ENCODE measurements at regions not wholly inside any gene's neighbourhood (a gene's known extent, or its start where the extent isn't known, plus 50 kb on each side); places are given as distances from the start of the nearest gene placed in this dataset.
"Not testable (repeated sequence)": the region's sequence is repeated elsewhere in the genome, so short reads cannot be mapped to it uniquely, and the experiment has no call there.

DNA sequence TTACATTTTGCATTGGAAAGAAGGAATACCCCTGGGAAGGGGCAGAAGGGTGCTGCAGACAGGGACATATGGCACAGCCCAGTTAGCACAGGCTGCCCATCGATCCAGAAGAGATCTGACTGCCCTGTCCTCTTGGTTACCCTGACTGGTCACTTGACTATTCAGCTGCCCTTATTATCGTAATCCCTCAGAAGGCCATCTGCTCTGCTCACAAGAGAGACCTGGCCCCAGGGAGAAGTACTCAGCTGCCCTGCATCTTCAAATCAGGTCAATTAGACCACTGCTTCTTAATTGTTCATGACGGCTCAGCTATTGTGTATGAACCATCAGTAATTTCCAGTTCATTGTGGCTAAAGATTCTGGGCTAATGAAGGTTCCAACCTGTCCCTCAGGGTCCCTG, 345.0 kb downstream of the TLE1 start:
- no peak for DNase-seq (ENCODE audit: low read depth)

DNA sequence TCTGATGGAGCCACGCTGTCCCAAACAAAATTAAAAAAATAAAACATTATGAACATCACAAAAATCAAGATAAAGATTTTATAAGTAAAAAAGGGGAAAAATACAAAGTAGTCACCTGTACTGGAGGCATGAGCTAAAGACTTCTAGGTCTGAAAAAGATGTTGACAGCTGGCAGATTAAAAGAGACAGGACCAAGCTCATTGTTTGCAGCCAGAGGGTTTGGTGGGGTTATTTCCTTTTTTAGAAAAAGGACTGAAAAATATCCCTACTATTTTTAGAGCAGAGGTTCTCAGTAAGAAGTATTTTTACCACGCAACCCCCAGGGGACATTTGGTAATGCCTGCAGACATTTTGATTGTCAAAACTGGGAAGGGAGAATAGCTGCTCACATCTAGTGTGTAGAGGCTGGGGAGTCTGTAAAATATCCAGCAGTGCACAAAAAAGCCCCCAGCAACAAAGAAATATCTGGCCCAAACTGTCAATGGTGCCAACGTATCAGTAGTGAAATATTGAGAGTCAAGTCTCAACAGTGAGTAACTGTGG, 353.4 kb downstream of the TLE1 start:
- DNase-seq (ENCODE audit: low read depth): no peak

DNA sequence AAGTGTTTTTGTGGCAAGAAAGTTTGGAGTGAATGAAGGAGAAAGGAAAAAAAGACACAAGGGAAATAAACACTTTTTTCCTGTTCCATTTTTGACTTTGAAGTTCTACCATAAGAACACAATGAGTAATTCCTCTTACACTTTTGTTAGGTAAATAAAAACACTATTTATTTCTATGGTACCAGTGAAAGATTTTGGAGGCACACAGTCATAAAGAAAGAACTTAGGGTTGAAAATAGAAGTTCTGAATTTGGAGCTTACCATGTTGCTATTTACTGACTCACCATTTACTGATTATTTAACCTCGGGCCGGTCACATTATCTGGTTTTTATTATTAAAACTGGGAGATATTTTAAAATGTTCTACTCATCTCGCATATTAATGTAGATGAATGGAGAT, 367.8 kb downstream of the TLE1 start:
- DNase-seq (ENCODE audit: low read depth): no peak

DNA sequence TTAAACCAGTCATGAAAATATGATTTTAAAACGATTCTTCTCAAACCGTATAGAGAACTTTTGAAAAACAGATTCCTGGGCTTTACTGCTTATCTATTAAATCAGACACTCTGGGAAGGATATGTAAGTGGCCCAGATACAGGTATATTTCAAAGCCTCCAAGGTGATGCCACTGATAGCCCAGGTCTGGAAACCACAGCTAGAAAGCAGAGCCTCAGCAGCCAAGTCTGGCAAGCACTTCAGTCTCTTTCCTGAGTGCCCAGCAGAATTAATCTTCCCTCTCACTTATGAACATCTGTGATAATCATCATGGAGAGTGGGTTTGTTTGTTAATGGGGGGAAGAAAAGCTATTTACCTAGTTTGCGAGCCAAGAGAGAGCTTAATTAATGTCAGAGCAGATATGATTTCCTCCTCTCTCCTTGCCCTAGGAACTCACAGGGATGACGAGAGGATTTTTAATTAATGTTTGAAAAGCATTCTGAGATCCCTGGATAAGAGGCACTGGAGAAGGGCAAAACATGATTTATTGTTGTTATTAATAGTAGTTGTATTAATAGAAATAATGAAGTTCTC, 368.4 kb downstream of the TLE1 start:
- DNase-seq (ENCODE audit: low read depth): no peak

DNA sequence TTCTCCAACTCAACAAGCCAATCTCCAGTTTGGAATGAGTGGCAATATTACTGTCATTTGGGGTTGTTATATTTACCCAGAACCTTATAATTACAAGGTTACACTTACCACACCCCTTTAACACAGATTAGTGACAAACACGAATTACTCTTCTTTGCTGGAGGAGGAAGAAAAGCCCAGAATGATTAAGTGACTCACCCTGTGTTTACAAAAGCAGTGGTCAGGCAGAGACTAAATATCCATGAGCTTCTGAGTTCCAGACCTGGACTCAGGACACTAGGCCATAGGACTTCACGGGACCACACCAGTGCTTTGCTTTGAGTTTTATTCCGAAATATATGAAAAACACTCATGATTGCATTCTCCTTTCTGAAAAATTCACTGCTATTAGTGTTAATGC, 370.8 kb downstream of the TLE1 start:
- DNase-seq (ENCODE audit: low read depth): peak; percentile 84

DNA sequence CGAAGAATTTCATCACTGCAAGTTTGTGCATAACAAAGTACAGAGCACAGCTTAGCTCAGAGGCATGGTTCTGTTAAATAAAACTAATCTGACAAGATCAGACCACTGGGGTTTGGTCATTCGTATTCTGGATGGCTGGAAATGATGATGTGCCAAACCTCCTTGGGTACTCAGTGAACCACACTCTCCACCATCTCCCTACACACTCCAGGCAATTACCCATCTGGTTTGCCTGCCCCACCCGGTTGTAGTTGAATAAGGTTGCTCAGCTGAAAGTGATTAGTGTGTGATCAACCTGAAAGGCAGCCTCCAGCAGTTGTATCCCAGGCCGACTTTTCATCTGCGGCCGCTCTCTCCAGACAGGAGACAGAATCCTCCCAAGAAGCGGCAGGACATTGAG, 371.4 kb downstream of the TLE1 start:
- no peak for DNase-seq (ENCODE audit: low read depth)

DNA sequence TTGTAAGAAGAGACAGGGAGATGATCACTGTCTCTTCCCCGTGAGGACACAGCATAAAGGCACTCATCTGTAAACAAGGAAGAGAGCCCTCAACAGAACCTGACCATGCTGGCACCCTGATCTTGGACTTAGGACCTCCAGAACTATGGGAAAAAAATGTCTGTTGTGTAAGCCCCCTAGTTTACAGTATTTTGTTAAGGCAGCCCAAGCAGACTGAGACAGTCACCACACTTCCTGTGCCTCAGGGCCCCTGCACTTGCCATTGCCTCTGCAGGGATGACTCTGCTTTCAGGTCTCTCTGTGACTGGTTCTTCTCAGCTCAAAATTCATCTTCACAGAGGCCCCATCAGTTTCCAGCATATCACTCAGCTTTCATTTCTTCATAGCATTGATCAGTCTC, 372.1 kb downstream of the TLE1 start:
- DNase-seq (ENCODE audit: low read depth): peak; percentile 58

DNA sequence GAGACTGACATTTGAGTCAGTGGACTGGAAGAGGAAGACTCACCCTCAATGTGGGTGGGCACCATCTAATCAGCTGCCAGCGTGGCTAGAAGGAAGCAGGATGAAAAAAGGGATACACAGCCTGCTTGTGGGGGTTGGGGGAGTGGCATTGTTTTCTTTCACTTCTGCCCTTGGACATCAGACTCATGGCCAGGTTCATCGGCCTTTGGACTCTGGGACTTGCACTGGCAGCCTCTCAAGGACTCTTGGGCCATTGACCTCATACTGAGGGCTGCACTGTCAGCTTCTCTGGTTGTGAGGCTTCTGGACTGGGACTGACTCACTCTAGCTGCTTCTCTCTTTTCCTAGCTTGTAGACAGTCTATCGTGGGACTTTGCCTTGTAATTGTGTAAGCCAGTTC, 374.9 kb downstream of the TLE1 start:
- DNase-seq (ENCODE audit: low read depth): no peak

DNA sequence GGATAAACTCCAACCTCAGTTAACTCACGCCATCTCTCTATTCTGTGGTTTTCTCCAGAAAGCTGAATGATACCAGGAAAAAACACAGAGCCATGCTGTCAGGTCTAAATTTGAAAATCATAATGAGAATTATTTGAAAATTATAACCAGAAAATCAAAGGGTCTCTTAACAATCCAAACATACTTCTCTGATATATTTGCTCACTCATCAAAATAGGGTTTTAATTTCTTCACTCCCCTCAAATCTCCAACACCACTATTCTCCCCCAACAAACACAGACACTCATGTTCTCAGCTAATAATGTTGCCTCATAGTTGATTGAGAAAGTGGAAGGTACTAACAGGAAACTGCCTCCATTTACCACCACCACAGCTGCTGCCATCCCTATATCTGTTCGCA, 375.5 kb downstream of the TLE1 start:
- DNase-seq (ENCODE audit: low read depth): no peak

DNA sequence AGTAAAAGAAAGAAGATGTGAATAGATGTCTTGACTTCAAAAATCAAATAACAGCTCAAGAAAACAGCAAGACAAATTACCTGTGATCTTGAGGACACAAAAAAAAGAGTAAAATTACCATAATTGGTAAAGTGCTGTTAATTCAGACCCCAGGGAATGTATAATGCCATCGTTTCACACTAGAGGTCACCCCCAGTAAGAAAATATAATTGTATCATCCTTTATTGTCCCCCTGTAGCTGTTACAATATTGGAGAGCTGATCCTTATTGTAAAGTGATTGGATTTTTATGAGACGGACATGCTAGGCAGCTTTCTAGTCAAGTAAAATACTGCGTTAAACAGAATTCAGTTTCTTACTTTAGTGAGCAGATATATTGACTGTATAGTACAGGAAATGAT, 377.0 kb downstream of the TLE1 start:
- DNase-seq (ENCODE audit: low read depth): peak; percentile 34

DNA sequence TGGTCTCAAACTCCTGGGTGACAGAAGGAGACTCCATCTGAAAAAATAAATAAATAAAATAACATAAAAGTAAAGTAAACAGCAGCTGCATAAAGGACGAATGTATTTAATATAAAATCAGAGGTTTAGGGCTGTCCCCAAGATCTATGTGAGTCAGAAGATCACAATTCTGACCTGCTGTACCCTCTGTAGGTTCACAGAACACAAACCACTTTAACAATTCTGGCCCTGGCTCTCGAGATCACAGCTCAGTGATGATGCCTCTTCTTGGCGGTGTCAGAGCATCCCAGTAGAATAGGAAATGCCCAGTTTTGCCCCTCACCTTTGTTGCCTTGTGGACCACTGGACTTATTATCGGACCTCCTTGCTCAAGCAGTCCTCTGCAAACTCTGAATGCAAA, 380.9 kb downstream of the TLE1 start:
- DNase-seq (ENCODE audit: low read depth): no peak

DNA sequence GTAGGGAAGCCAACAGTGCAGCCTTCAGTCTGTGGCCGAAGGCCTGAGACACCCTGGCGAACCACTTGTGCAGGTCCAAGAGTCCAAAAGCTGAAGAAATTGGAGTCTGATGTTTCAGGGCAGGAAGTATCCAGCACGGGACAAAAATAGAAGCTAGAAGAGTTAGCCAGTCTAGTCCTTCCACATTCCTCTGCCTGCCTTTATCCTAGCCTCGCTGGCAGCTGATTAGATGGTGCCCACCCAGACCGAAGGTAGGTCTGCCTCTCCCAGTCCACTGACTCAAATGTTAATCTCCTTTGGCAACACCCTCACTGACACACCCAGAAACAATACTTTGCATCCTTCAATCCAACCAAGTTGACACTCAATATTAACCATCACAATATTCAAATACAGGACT, 381.6 kb downstream of the TLE1 start:
- not testable (repeated sequence) for DNase-seq (ENCODE audit: low read depth)

DNA sequence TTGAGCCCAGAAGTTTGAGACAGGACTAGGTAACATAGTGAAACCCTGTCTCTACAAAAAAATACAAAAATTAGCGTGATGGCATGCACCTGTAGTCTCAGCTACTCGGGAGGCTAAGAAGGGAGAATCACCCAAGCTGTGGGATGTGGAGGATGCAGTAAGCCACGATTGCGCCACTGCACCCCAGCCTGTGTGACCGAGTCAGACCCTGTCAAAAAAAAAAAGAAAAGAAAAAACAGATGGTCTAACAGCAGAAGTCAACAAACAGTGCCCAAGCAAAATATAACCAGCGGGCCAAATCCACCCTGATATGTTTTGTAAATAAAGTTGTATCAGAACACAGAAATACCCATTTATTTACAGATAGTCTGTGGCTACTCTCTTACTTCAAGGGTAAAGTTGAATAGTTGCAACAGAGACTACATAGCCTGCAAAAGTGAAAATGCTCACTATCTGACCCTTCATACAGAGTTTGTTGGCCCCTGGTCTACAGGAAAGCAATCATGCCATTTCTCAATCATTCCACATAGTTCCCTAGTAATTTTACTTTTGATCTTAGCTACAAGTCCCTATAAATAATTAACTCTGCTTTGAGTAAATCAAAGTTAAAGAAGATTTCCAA, 383.7 kb downstream of the TLE1 start:
- DNase-seq (ENCODE audit: low read depth): no peak

DNA sequence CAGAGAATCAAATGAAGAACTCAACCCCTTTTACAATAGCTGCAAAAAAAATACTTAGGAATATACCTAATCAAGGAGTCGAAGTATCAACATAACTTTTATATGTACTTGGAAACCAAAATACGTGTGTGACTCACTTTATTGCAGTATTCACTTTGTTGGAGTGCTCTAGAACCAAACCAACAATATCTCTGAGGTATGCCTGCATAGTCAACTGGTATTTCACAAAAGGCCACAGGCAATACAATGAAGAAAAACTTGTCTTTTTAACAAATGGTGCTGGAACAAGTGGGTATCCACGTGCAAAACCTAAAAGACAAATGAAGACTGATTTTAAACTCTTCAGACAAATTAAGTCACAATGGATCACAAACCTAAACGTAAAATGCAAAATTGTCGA, 385.7 kb downstream of the TLE1 start:
- DNase-seq (ENCODE audit: low read depth): no peak

DNA sequence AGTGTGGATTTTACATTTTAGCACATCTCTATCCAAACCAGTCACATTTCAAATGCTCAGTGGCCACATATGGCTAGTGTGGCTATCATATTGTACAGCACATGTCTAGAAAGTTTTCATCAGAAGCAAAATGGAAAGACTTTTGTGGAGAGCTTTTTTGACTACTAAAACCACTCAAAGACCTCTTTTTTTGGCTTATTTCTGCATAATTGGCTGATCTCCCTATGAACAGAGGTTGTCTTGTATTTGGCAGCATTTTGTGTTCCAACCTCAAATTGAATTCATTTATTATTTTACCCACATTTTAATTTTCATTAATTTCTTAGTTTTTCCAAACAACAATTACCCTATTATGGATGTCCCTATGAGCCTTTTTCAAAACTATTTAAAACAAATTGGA, 395.7 kb downstream of the TLE1 start:
- no peak for DNase-seq (ENCODE audit: low read depth)

DNA sequence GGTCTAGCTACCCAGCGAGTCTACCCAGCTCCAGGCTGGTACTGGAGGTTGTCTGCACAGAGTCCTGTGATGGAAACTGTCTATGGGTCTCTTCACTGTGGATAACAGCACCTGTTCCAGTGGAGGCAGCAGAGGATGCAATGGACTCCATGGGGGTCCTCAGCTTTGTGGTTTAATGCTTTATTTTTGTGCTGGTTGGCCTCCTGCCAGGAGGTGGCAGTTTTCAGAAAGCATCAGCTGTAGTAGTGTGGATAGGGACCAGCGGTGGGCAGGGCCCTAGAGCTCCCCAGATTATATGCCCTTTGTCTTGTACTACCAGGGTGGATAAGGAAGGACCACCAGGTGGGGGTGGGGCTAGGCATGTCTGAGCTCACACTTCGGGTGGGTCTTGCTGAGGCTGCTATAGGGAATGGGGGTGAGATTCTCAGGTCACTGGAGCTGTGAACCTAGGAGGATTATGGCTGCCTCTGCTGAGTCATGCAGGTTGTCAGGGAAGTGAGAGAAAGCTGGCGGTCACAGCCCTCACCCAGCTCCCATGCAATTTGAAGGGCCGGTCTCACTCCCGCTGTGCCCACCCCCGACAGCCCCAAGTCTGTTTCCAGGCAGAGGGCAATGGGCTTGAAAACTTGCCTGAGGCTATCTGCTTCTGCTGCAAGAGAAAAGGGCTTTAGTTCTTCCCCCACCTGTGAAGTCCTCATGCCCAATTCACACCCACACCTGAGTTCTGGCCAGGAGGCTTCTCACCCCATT, 397.1 kb downstream of the TLE1 start:
- no peak for DNase-seq (ENCODE audit: low read depth)

DNA sequence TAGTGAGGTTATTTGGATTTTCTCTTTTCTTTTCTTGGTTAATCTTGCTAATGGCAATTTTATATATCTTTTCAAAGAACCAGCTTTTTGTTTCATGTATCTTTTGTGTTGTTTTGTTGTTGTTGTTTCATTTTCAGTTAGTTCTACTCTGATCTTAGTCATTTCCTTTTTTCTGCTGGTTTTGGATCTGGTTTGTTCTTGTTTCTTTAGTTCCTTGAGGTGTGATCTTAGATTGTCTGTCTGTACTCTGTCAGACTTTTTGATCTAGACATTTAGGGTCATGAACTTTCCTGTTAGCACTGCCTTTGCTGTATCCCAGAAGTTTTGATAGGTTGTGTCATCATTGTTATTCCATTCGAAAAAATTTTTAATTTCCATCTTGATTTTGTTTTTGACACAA, 399.7 kb downstream of the TLE1 start:
- DNase-seq (ENCODE audit: low read depth): no peak

DNA sequence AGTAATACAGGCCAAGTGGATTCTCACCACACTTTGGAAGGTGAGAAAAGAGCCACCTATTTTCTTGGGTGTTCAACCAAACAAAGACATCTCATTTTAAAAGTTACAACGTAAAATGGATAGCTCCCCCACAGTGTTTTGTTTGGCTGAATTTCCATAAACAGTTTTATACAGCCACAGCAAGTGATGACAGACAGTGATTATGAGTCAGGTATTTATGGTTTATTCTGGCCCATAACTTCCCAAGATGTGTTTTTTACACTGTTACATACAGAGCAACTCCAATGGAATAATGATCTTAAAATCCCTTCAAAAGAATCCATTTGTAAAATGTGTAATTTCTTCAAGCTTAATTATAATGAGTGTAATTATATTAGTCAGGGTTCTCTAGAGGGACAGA, 421.3 kb downstream of the TLE1 start:
- DNase-seq (ENCODE audit: low read depth): peak; percentile 49

DNA sequence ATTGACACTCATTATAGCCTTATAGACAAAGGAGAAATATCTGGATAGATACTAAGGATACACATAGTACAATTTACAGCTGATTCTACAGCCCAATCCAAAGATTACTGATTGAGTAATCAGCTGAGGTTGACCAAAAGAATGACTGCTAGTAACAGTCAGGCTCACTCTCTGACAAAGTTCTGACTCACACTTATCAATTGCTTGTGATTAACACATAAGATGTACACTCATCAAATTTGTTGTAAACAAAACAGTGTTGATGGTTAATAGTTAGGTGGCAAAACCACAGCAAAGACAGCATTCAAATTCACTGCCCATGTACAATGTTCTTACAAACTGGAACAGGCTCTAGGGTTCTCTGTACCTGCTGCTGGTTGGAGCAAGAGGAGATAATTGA, 422.7 kb downstream of the TLE1 start:
- peak; percentile 83 for DNase-seq (ENCODE audit: low read depth)

DNA sequence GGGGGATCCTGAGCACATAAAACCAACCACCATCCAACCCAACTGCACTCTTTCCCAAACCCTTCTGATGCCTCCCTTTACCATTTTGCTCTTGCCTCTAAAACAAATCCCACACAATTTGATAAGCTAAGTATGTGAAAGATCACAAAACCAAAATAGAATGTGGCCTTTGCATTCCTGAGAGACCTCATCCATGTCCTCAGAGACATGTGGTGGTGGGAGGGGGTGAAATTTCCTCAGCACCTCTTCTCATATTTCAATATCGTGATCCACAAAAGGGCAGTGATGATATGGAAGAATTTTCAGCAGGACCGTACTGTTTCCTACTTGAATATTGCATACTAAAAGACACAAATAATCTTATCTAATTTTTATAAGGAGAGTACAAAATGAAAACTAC, 423.3 kb downstream of the TLE1 start:
- DNase-seq (ENCODE audit: low read depth): no peak

DNA sequence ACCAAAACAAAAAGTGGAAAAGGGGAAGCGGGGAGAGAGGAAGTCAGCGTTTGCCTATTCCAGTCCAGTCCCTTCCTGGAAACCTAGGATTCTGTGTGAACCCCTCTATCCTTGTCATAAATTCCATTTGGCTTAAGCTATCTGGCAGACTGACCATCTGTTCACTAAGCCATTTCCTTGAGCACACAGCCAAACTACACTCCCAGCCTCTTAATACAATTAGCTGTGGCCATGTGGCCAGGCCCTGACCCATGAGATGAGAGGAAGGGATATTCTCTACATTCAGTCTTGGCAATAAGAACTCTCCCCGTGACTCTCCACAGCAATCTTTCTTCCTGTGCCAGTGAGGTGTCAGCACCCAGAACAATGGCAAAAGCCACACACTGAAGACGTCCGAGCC, 424.8 kb downstream of the TLE1 start:
- DNase-seq (ENCODE audit: low read depth): no peak

DNA sequence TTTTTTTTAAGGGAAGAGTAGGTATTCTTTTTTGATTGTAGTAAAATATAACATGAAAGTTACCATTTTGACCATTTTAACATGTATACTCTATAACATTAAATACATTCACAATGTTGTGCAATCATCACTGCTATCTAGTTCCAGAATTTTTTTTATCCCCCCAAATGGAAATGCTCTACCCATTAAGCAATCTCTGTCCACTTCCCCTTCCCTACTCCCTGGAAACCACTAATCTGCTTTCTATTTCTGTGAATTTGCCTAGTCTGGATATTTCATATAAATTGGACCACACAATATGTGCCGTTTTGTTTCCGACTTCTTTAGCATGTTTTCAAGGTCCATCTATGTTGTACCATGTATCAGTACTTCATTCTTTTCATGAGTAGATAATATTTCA, 429.5 kb downstream of the TLE1 start:
- DNase-seq (ENCODE audit: low read depth): no peak

DNA sequence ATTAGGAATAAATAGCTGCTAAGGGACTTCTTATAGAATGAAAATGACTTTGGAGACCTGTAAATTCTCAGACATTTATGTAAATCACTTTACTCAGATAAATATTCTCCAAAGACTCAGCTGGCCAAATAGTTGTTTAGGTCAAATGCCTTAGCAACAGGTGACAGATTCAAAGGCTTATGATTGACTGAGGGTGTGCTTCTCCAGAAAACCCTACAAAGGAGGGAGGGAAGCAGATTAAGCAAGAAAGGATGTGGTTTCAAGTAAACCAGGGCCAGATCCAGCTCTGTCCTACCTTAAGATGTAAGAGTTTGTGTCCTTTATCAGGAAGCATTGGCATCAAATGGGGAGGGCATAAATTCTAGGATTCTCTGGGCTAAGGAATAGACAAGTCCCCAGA, 433.0 kb downstream of the TLE1 start:
- DNase-seq (ENCODE audit: low read depth): no peak

DNA sequence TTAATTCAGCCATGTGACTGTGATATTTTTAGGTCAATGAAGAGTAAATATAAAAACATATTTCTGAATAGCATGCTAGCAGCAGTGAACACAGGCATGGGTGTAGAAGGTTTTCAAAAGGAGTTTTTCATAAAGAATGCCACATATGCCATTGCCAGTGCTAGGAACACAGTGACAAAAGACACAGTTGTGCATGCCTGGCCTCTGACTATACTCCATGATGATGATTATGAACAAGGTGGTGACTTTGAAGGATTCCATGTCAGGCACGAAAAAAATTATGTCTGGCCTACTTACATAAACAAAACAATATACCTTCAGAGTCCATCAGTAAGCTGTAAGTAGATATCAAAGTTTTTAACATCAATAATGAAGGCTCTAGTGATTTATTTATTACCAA, 438.7 kb downstream of the TLE1 start:
- DNase-seq (ENCODE audit: low read depth): no peak
